K562 (cell line): ENCODE measurements at regions not wholly inside any gene's neighbourhood (a gene's known extent, or its start where the extent isn't known, plus 50 kb on each side); places are given as distances from the start of the nearest gene placed in this dataset.

ENCODE experiments used
- ATAC-seq: fragments of 200-7000 bp; cut with Tn5 transposase; 3 replicates; pipeline ENCODE4 v1.9.1; 2020; ENCODE audit warnings: moderate library complexity
- BruUV-seq: library from RNA; stranded (reverse); fragments of 400-500 nt; replicated peaks from 2 replicates; lab custom pipeline; 2021; lab: Mats Ljungman, UMichigan
- CTCF ChIA-PET: fragments of 300-600 bp; formaldehyde crosslinking; extraction: SDS; loops from one replicate; lab custom pipeline; 2021; ENCODE audit warnings: low intra/inter-chr PET ratio; lab: Yijun Ruan, JAX
- POLR2A ChIA-PET: fragments of 300-600, 350-650 bp; sonication (Branson Sonifier 250); formaldehyde crosslinking; extraction: SDS; loops from one replicate; lab custom pipeline; 2021; ENCODE audit warnings: antibody characterized with exemption, inconsistent platforms; lab: Yijun Ruan, JAX
- DNase-seq, 4 experiments: peaks; one replicate each; pipeline versions ENCODE4 v3.0.0 to v3.0.0-alpha.2; 2011 to 2018; ENCODE audit warnings: low spot score in 3 of 4, mixed read lengths in 3 of 4; ENCODE audit errors: extremely low read depth in 1 of 4
- FAIRE-seq: peaks from 2 replicates; lab custom pipeline; 2011; peaks lifted over from hg19 to GRCh38; lab: Jason Lieb, UNC
- H2AFZ ChIP-seq: 2 replicates; pipeline ENCODE4 v1.6.0; 2011; ENCODE audit warnings: low read depth, low read length, control low read depth, inconsistent platforms
- H3K27ac ChIP-seq: fragments of 200-600 bp; 3 replicates; pipeline ENCODE4 v1.8.0; 2011; ENCODE audit warnings: low read depth, mild to moderate bottlenecking, control low read depth, inconsistent platforms, low read length, moderate library complexity, mixed read lengths; ENCODE audit errors: extremely low read depth
- H3K27me3 ChIP-seq, 2 experiments: fragments of 300-600 bp in 1 of 2; 2 replicates in 1 of 2; 3 replicates in 1 of 2; pipeline versions ENCODE4 v1.6.0 to v1.8.0; 2011; ENCODE audit warnings: inconsistent platforms in 2 of 2, low read length in 2 of 2, mild to moderate bottlenecking in 1 of 2, mixed read lengths in 1 of 2, moderate library complexity in 1 of 2; ENCODE audit not compliant: control insufficient read depth in 2 of 2, insufficient read depth in 2 of 2
- H3K36me3 ChIP-seq: fragments of 300-600 bp; 3 replicates; pipeline ENCODE4 v1.8.0; 2011; ENCODE audit warnings: mild to moderate bottlenecking, low read length, inconsistent platforms; ENCODE audit not compliant: control insufficient read depth, insufficient read depth
- H3K4me1 ChIP-seq, 2 experiments: fragments of 200-600 bp in 1 of 2; replicated peaks in 1 of 2; 2 replicates in 1 of 2; 3 replicates in 1 of 2; pipeline versions ENCODE4 v1.5.1 to v1.8.0; 2011; ENCODE audit warnings: inconsistent platforms in 2 of 2, low read length in 2 of 2, mild to moderate bottlenecking in 1 of 2, mixed read lengths in 1 of 2, moderate library complexity in 1 of 2; ENCODE audit not compliant: control insufficient read depth in 2 of 2, insufficient read depth in 2 of 2
- H3K4me2 ChIP-seq: 2 replicates; pipeline ENCODE4 v1.6.1; 2011; ENCODE audit warnings: low read length, control low read depth, inconsistent platforms, mixed read lengths; ENCODE audit not compliant: insufficient read depth
- H3K4me3 ChIP-seq: fragments of 200-600 bp; sonication (generic), shearing (Covaris generic); 2 replicates; pipeline ENCODE4 v1.5.1; 2016; ENCODE audit warnings: control low read depth, inconsistent platforms
- H3K79me2 ChIP-seq: fragments of 200-600 bp; 3 replicates; pipeline ENCODE4 v1.8.0; 2011; ENCODE audit warnings: low read length, inconsistent platforms; ENCODE audit not compliant: control insufficient read depth, insufficient read depth
- H3K9ac ChIP-seq, 2 experiments: 2 replicates each; pipeline versions ENCODE4 v1.6.0 to v1.6.1; 2011; ENCODE audit warnings: low read depth in 2 of 2, low read length in 2 of 2, control low read depth in 1 of 2, inconsistent platforms in 1 of 2, mild to moderate bottlenecking in 1 of 2, mixed read lengths in 1 of 2; ENCODE audit not compliant: insufficient read depth in 1 of 2
- H3K9me1 ChIP-seq: one replicate; pipeline ENCODE4 v1.6.0; 2011; ENCODE audit warnings: inconsistent platforms, mild to moderate bottlenecking, low read length, moderate library complexity; ENCODE audit not compliant: control insufficient read depth, insufficient read depth
- H3K9me3 ChIP-seq: replicated peaks from 2 replicates; pipeline ENCODE4 v1.5.1; 2011; ENCODE audit warnings: low read depth, low read length, inconsistent platforms; ENCODE audit not compliant: control insufficient read depth, insufficient read depth
- H4K20me1 ChIP-seq: replicated peaks from 2 replicates; pipeline ENCODE4 v1.6.1; 2011; ENCODE audit warnings: low read length, inconsistent platforms, mixed read lengths; ENCODE audit not compliant: control insufficient read depth, insufficient read depth
- ETV6 ChIP-seq, 3 experiments: fragments of 150-350 bp in 1 of 3; sonication (generic) in 1 of 3; formaldehyde crosslinking in 1 of 3; IDR thresholded peaks; 2 replicates each; pipeline versions ENCODE4 v1.6.1 to v1.8.0; 2014 to 2022; ENCODE audit warnings: borderline replicate concordance in 2 of 3, low read depth in 2 of 3, antibody characterized with exemption in 1 of 3, low read length in 1 of 3, mild to moderate bottlenecking in 1 of 3, missing genetic modification reagents in 1 of 3
- EZH2 ChIP-seq: IDR thresholded peaks from 2 replicates; pipeline ENCODE4 v1.6.1; 2012; ENCODE audit warnings: low read depth, mild to moderate bottlenecking, inconsistent platforms, low read length, borderline replicate concordance
- GTF2A2 ChIP-seq: IDR thresholded peaks from 2 replicates; pipeline ENCODE4 v1.6.1; 2016; ENCODE audit warnings: mild to moderate bottlenecking, missing genetic modification characterization, missing compliant biosample characterization
- MED1 ChIP-seq: sonication (generic); formaldehyde crosslinking; IDR thresholded peaks from 2 replicates; pipeline ENCODE4 v1.8.1; 2023; ENCODE audit warnings: missing genetic modification reagents, borderline replicate concordance
- POLR2G ChIP-seq: fragments of 200-400 bp; formaldehyde crosslinking; IDR thresholded peaks from 2 replicates; pipeline ENCODE4 v1.6.1; 2017; ENCODE audit warnings: low read depth, mild to moderate bottlenecking, antibody characterized with exemption, low read length, moderate library complexity
- SRSF7 ChIP-seq: fragments of 200-400 bp; formaldehyde crosslinking; optimal IDR thresholded peaks from 2 replicates; pipeline ENCODE3; 2017; ENCODE audit warnings: mild to moderate bottlenecking, low read depth, low read length
- TAF15 ChIP-seq: fragments of 200-400 bp; formaldehyde crosslinking; IDR thresholded peaks from 2 replicates; pipeline ENCODE4 v1.6.1; 2017; ENCODE audit warnings: mild to moderate bottlenecking, low read depth, low read length, moderate library complexity
- TEAD4 ChIP-seq, 2 experiments: sonication (generic) in 1 of 2; formaldehyde crosslinking in 1 of 2; IDR thresholded peaks; 2 replicates each; pipeline versions ENCODE4 v1.6.1 to v1.8.0; 2012 to 2022; ENCODE audit warnings: borderline replicate concordance in 1 of 2, inconsistent platforms in 1 of 2, low read length in 1 of 2, mild to moderate bottlenecking in 1 of 2, missing genetic modification reagents in 1 of 2
- ZBTB7A ChIP-seq: IDR thresholded peaks from 2 replicates; pipeline ENCODE4 v1.6.1; 2011; ENCODE audit warnings: low read depth, mild to moderate bottlenecking, low read length, moderate library complexity, borderline replicate concordance; ENCODE audit not compliant: control insufficient read depth
- ZFP36 ChIP-seq: fragments of 150-350 bp; IDR thresholded peaks from 2 replicates; pipeline ENCODE4 v1.6.1; 2018; ENCODE audit warnings: low read length, low read depth; ENCODE audit not compliant: partially characterized antibody
- ZNF121 ChIP-seq: sonication (generic); formaldehyde crosslinking; conservative IDR thresholded peaks from 2 replicates; pipeline ENCODE4 v1.8.0; 2022; ENCODE audit warnings: missing genetic modification reagents
- ZNF584 ChIP-seq: fragments of 200-800 bp; sonication (Bioruptor generic); IDR thresholded peaks from 2 replicates; pipeline ENCODE4 v1.6.1; 2016; ENCODE audit warnings: low read depth, mild to moderate bottlenecking, missing genetic modification characterization, missing compliant biosample characterization
- WGBS: fragments of 100-300 bp; shearing (Covaris generic); methylation state at CpG from one replicate; pipeline ENCODE4 v1.1.6; 2016; ENCODE audit warnings: low coverage, mixed read lengths; ENCODE audit not compliant: insufficient coverage; ENCODE audit errors: missing lambda C conversion rate; 5-methylcytosine and 5-hydroxymethylcytosine counted together
- in situ Hi-C: fragments of 300-500 bp; cut with MboI; formaldehyde crosslinking; loops from 4 replicates; pipeline ENCODE4 v1.15.0; 2018; ENCODE audit warnings: inconsistent platforms, mixed read lengths
- intact Hi-C: fragments of 100-400 bp; cut with micrococcal nuclease; formaldehyde crosslinking; loops from 2 replicates; pipeline ENCODE4 v1.14.2; 2022
- TF ChIP-seq, protein P1 (sequence below): fragments of 250-450 bp; sonication (Bioruptor Pico); IDR thresholded peaks from 2 replicates; pipeline ENCODE4 v1.6.1; 2021; ENCODE audit warnings: mild to moderate bottlenecking

DNA sequence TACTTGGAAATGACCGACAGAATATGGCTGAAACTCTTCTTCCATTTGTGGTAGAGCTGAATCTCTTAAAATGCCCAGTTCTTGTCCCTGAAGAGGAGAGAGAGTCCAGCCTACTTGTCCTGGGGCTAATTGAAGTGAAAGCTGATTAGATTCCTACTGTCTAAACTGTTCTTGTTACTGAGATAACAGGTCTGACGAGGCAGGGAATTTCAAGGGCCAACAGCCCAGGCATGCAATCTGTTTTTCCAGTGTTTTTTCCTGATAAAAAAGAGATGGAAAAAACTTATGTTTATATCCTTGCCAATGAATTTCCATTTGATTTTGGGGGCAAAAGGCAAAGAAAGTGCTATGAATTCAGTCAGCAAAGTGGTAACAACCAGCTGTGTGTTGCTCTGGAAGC lies 195.5 kb downstream of the ETS1 start:
- Histone ChIP-seq H3K79me2 (no peaks in the 10 kb centered on the region), H3K9me1 (no peaks in the 10 kb centered on the region), H3K27ac (no peak overlapping the region), H3K4me3 (no peak overlapping the region), H4K20me1 (no peaks in the 10 kb centered on the region), H3K4me1 (no peaks in the 10 kb centered on the region), H3K9ac (no peak overlapping the region), H2AFZ (no peak overlapping the region), H3K9me3 (no peaks in the 10 kb centered on the region), H3K27me3 (no peaks in the 10 kb centered on the region), H3K36me3 (no peaks in the 10 kb centered on the region), H3K4me2 (no peak overlapping the region)
- in situ Hi-C loops (no loop called here), intact Hi-C loops (no loop called here)
- BruUV-seq = no TSS peak
- POLR2A ChIA-PET = interaction anchor here (0.7 kb wide), 1 partner anchor 354 kb away, joined by 3 read pairs; no protein-coding TSS in a partner anchor
- 0% methylated on average over 2 of the region's 2 CpGs for WGBS
- TF ChIP-seq POLR2G = no peak
- TF ChIP-seq ZBTB7A = no peak
- TF ChIP-seq, protein P1, sequence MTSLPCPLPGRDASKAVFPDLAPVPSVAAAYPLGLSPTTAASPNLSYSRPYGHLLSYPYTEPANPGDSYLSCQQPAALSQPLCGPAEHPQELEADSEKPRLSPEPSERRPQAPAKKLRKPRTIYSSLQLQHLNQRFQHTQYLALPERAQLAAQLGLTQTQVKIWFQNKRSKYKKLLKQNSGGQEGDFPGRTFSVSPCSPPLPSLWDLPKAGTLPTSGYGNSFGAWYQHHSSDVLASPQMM = no peak
- TF ChIP-seq ZNF584 (CRISPR knock-in tag) = no peak
- no peak for TF ChIP-seq TEAD4 (IDR thresholded peaks at IDR 0.05; ENCODE audit: low read length)
- no peak for TF ChIP-seq TEAD4 (CRISPR knock-in tag; IDR thresholded peaks at IDR 0.05; ENCODE audit: borderline replicate concordance)
- TF ChIP-seq ETV6 (IDR thresholded peaks at IDR 0.05; ENCODE audit: borderline replicate concordance in 1 of 2, low read depth in 2 of 2, low read length in 1 of 2) = no peak
- TF ChIP-seq ETV6 (CRISPR knock-in tag; IDR thresholded peaks at IDR 0.05; ENCODE audit: borderline replicate concordance) = no peak
- TF ChIP-seq GTF2A2 (tag) = no peak
- no peak for TF ChIP-seq TAF15
- TF ChIP-seq ZFP36 = no peak
- TF ChIP-seq MED1 (CRISPR knock-in tag) = no peak
- TF ChIP-seq EZH2 = no peak
- TF ChIP-seq SRSF7 = no peak
- TF ChIP-seq ZNF121 = no peak
- no peak for ATAC-seq
- DNase-seq = no peak
- CTCF ChIA-PET = no interaction called here
- FAIRE-seq = no peak
